BJ (cell line): ENCODE measurements at regions not wholly inside any gene's neighbourhood (a gene's known extent, or its start where the extent isn't known, plus 50 kb on each side); places are given as distances from the start of the nearest gene placed in this dataset.

ENCODE experiments used
- CTCF ChIA-PET: fragments of 350-600 bp; formaldehyde crosslinking; extraction: SDS; loops from one replicate; lab custom pipeline; 2021; ENCODE audit warnings: antibody characterized with exemption, inconsistent platforms; lab: Yijun Ruan, JAX
- POLR2A ChIA-PET: fragments of 300-600 bp; sonication (Branson Sonifier 250); formaldehyde crosslinking; extraction: SDS; loops from one replicate; lab custom pipeline; 2021; ENCODE audit warnings: antibody characterized with exemption; lab: Charles Lee
- DNase-seq: peaks from one replicate; pipeline ENCODE4 v3.0.0-alpha.2; 2011; ENCODE audit warnings: low read depth
- H3K27me3 ChIP-seq: 2 replicates; pipeline ENCODE4 v1.6.0; 2011; ENCODE audit warnings: low read length; ENCODE audit not compliant: control insufficient read depth, insufficient read depth
- H3K36me3 ChIP-seq: 2 replicates; pipeline ENCODE4 v1.5.1; 2011; ENCODE audit warnings: low read length; ENCODE audit not compliant: control insufficient read depth, insufficient read depth
- H3K4me3 ChIP-seq: 2 replicates; pipeline ENCODE4 v1.5.1; 2011; ENCODE audit warnings: low read depth, mild to moderate bottlenecking, control low read depth, low read length
- CTCF ChIP-seq: IDR thresholded peaks from 2 replicates; pipeline ENCODE4 v1.5.1; 2011; ENCODE audit warnings: low read depth, mild to moderate bottlenecking, control low read depth, inconsistent platforms, low read length, moderate library complexity; ENCODE audit not compliant: insufficient read depth

GRCh38 chr3:18680758-18681157 lies 255.6 kb upstream of the SATB1 start:
- no peak overlapping the region for H3K4me3 ChIP-seq
- ChIA-PET POLR2A (no interaction called here), CTCF (no interaction called here)
- no peak for DNase-seq
- H3K36me3 ChIP-seq = no peaks in the 10 kb centered on the region
- no peaks in the 10 kb centered on the region for H3K27me3 ChIP-seq
- no peak for TF ChIP-seq CTCF

- no peaks in the 10 kb centered on the region for H3K27me3 ChIP-seq
- no peaks in the 10 kb centered on the region for H3K36me3 ChIP-seq
- no peak for DNase-seq
- H3K4me3 ChIP-seq = no peak overlapping the region
- TF ChIP-seq CTCF = no peak
- ChIA-PET POLR2A (no interaction called here), CTCF (no interaction called here)
These were observed 254.1 kb upstream of the SATB1 start for GRCh38 chr3:18679238-18679637.

GRCh38 chr3:18675197-18675596 lies 250.1 kb upstream of the SATB1 start:
- no peaks in the 10 kb centered on the region for H3K36me3 ChIP-seq
- H3K4me3 ChIP-seq = no peak overlapping the region
- no peaks in the 10 kb centered on the region for H3K27me3 ChIP-seq
- CTCF ChIA-PET = no interaction called here
- POLR2A ChIA-PET = no interaction called here
- no peak for TF ChIP-seq CTCF
- no peak for DNase-seq

- Histone ChIP-seq H3K4me3 (no peak overlapping the region), H3K27me3 (no peaks in the 10 kb centered on the region), H3K36me3 (no peaks in the 10 kb centered on the region)
- ChIA-PET POLR2A (no interaction called here), CTCF (no interaction called here)
- no peak for TF ChIP-seq CTCF
- no peak for DNase-seq
These were observed 247.4 kb upstream of the SATB1 start for GRCh38 chr3:18672561-18672960.

- ChIA-PET POLR2A (no interaction called here), CTCF (no interaction called here)
- Histone ChIP-seq H3K4me3 (no peak overlapping the region), H3K27me3 (no peaks in the 10 kb centered on the region), H3K36me3 (no peaks in the 10 kb centered on the region)
- no peak for DNase-seq
- no peak for TF ChIP-seq CTCF
These were observed 245.6 kb upstream of the SATB1 start for GRCh38 chr3:18670759-18671158.

- no peak for TF ChIP-seq CTCF
- CTCF ChIA-PET = no interaction called here
- no peak for DNase-seq
- POLR2A ChIA-PET = no interaction called here
- no peaks in the 10 kb centered on the region for H3K36me3 ChIP-seq
- no peaks in the 10 kb centered on the region for H3K27me3 ChIP-seq
- no peak overlapping the region for H3K4me3 ChIP-seq
These were observed 244.2 kb upstream of the SATB1 start for GRCh38 chr3:18669374-18669773.
